ENCODE measurements at regions not wholly inside any gene's neighbourhood (a gene's known extent, or its start where the extent isn't known, plus 50 kb on each side); places are given as distances from the start of the nearest gene placed in this dataset.

DNA sequence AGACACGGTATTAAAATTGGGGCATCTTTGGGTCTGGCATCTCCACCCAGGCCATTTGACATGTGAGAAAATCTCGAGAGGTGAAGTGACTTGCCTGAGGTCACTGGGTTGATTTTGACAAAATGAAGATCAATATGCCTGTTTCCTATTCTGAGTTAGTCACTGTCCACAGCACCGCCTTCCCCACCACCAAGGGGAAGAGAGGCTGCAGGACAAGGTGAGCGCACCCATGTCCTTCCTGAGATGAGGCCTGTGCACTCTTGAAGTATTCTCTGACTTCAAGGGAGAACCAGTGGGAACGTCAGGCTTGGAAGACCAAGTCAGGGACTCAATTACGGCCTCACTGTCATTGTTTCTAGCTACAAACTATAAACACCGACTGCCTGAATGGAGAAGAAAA is 49.9 kb upstream of the WSB1 start:
- DNase-seq (ENCODE audit: low read depth) = no peak

Measured in fibroblast of gingiva (primary cell).